Skeletal muscle cell (primary cell): ENCODE measurements at regions not wholly inside any gene's neighbourhood (a gene's known extent, or its start where the extent isn't known, plus 50 kb on each side); places are given as distances from the start of the nearest gene placed in this dataset.
"Not testable (repeated sequence)": the region's sequence is repeated elsewhere in the genome, so short reads cannot be mapped to it uniquely, and the experiment has no call there.

Source experiments
- DNase-seq: peaks from one replicate; pipeline ENCODE4 v3.0.0-alpha.2; 2010; ENCODE audit warnings: low read depth
- H3K4me3 ChIP-seq: 2 replicates; pipeline ENCODE4 v1.5.1; 2011; ENCODE audit warnings: low read depth, mild to moderate bottlenecking, control low read depth, low read length, moderate library complexity

DNA sequence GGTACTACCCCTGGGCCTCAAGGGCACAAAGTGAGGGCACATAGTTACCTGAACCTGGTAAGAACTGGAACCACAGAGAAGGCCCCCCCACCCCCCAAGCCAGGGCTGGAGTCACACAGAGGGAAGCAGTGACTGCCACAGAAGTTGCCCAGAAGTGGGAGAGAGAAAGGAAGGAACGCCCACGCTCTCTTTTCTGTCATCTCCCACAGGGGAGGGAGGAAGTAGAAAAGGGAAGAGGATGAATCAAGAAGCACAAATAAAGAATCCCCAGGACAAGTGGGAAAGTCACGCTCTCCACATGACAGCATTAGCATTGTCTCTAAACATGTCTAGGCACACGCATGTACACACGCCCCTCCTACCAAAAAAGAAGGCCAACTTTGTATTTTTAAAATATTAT is 114.7 kb upstream of the FRMD4B start:
- H3K4me3 ChIP-seq = no peak overlapping the region
- DNase-seq = no peak

DNA sequence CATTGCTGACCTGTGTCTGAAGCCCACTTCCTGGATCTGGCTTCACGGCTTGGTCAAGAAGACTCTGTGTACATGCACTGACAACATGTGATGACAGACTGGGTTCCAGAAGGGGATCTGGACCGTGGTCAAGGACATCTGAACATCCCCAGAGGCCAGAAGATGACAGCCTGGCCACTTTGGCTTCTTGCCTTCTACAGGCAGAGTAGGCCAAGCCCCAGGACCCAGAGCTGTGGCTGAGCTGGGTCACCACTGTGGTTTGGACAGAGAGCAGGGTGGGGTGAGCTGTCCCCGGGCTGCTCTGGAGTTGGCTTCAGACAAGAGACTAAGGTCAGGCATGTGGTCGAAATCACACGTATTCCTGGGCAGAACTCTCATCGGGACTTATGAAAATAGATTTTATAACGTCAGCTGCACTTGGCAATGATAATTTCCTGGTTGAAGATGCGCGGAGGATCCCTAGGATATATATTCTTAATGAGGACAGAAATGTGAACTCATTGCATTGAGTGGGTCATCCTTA is 114.1 kb upstream of the FRMD4B start:
- peak; percentile 37 for DNase-seq
- H3K4me3 ChIP-seq = no peak overlapping the region

GRCh38 chr3:69499422-69499821 is 113.5 kb upstream of the FRMD4B start:
- H3K4me3 ChIP-seq = no peak overlapping the region
- DNase-seq = no peak

DNA sequence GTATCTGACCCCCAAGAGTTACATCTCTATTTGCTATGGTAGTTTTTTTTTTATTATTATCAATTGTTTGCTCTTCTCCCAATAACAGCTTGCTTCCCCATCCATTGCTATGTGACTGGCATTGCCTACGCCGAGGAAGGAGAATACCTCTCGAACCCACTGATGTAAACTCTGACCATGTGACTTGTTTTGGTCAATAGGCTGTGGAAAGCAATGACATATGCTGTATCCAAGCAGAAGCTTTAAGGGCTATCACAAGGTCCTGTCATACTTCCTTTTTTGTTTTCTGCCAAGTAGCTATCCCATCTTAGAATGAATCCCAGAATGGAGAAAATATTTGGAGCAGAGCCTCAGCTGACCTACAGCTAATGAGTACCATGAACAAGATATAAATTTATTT is 111.0 kb upstream of the FRMD4B start:
- DNase-seq = no peak

GRCh38 chr3:69494185-69494584 is 108.3 kb upstream of the FRMD4B start:
- DNase-seq = no peak
- no peak overlapping the region for H3K4me3 ChIP-seq

More for the DNA sequence above, 111.0 kb upstream of the FRMD4B start:
- H3K4me3 ChIP-seq = no peak overlapping the region

GRCh38 chr3:69493157-69493556 is 107.3 kb upstream of the FRMD4B start:
- no peak for DNase-seq
- H3K4me3 ChIP-seq = no peak overlapping the region

GRCh38 chr3:69491975-69492374 is 106.1 kb upstream of the FRMD4B start:
- no peak overlapping the region for H3K4me3 ChIP-seq
- no peak for DNase-seq

DNA sequence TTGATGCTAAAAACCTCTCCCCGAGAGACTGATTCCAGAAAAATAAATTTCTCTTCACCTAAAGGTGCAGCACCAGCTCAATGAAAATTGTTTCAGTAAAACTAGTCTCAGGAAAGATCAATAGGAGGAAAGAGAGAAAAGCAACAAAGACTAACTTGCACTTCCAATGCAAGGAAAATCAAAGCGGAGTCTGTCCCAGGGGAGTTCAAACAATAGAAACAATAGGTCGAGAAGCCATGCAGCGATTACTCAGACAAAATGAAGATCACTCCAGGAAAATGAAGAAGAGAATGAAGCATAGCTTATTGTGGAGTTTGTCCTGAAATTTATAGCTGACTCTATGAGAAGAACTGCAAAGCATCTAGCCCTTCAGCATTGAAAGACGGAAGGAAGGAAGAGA is 105.1 kb upstream of the FRMD4B start:
- no peak for DNase-seq
- H3K4me3 ChIP-seq = no peak overlapping the region

GRCh38 chr3:69490235-69490634 is 104.3 kb upstream of the FRMD4B start:
- no peak overlapping the region for H3K4me3 ChIP-seq
- no peak for DNase-seq

GRCh38 chr3:69488026-69488425 is 102.1 kb upstream of the FRMD4B start:
- no peak overlapping the region for H3K4me3 ChIP-seq
- no peak for DNase-seq

DNA sequence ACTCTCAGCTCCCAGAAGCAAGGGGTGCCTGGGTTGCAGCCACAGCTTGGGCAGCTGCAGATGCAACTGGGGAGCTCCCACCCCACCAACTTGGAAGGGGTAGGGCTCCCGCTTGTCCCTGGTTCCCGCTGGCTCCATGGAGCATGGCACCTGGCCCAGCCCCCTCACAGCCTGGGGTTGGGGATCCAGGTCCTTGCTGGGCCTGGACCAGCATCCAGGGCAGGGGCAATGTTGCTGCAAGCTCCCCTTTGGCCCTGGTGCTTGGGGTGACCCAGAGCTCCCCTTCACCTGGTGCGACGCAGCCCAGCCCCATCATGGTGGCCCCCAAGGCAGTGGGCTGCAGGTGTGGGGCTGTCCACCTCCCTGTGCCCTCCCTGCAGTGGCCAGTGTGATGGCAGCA is 99.6 kb upstream of the FRMD4B start:
- no peak for DNase-seq
- no peak overlapping the region for H3K4me3 ChIP-seq

GRCh38 chr3:69484507-69485393 is 98.9 kb upstream of the FRMD4B start:
- no peak overlapping the region for H3K4me3 ChIP-seq
- no peak for DNase-seq

DNA sequence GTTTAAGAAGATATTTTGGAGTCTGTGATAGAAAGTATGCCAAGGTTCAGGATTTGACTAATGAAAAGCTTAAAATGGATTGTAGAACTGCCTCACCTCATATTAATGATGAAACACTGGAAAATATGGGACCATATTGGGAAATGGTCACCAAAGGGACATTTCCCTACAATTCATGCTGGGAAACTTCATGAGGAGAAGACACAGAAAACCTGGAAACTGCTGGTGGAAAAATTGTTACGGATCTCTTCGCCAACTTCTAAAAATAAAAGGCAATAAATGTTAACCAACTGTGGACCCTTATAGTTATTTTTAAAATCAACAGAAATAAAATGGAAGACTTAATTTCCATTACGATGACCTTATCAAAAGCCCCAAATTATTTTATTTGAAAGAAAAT is 97.6 kb upstream of the FRMD4B start:
- DNase-seq = no peak
- H3K4me3 ChIP-seq = no peak overlapping the region

DNA sequence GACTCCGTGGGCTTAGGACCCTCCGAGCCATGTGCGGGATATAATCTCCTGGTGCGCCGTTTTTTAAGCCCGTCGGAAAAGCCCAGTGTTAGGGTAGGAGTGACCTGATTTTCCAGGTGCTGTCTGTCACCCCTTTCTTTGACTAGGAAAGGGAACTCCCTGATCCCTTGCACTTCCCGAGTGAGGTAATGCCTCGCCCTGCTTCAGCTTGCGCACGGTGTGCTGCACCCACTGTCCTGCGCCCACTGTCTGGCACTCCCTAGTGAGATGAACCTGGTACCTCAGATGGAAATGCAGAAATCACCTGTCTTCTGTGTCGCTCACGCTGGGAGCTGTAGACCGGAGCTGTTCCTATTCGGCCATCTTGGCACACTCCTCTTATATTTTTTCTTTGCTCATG is 95.1 kb upstream of the FRMD4B start:
- DNase-seq, H3K4me3 ChIP-seq: not testable (repeated sequence)

GRCh38 chr3:69474186-69474585 is 88.3 kb upstream of the FRMD4B start:
- no peak overlapping the region for H3K4me3 ChIP-seq
- DNase-seq = no peak

DNA sequence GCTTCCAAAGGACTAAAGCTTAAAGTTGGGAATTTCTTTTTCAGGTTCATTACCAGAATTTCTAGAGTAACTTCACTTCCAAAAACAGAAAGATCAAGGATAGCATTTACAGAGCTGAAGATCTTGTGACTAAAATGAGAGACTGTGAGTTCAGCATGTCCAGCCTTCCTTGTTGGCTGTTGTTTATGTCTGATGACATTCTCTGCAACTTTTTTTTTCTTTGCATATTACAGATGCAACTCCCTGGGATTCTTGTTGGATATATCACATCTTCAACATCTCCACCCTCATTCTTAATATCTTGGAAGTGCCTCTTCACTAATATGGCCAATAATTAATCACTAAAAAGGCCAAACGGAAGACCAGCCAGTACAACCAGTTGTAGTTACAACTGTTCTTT is 86.2 kb upstream of the FRMD4B start:
- H3K4me3 ChIP-seq = no peak overlapping the region
- no peak for DNase-seq

DNA sequence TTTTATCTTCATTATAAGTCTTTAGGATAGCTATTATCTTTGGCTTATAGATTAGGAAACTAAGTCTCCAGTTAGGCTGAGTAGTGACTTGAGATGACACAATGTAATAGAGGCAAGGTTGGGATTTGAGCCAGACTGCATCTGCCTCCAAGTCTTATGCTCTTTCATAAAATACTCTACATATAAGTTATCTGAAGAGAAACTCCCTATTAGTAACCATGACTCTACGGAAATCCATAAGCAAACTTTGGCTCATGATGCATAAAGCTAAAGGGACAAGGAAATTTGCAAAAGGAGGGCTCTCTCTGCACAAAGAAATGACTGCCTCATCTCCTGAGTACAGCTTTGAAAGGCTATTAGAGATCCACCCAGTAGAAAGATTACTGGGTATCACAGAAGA is 77.6 kb upstream of the FRMD4B start:
- H3K4me3 ChIP-seq = no peak overlapping the region
- no peak for DNase-seq

DNA sequence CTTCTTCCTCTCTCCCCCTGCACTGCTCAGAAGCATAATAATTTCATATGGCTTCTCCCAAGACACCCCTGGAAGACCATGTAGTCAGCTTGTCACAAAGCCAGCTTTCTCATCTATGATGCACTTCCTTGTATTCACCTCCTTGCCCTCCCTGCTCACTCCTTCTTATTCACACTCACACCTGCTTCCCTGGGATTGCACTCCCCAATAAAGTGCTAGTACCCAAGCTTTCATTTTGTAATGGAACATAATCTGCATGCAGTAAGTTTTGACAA is 76.9 kb upstream of the FRMD4B start:
- H3K4me3 ChIP-seq = no peak overlapping the region
- no peak for DNase-seq

- no peak overlapping the region for H3K4me3 ChIP-seq
- DNase-seq = no peak
Measured at GRCh38 chr3:69462022-69462825, 76.3 kb upstream of the FRMD4B start.

GRCh38 chr3:69460034-69460433 is 74.1 kb upstream of the FRMD4B start:
- DNase-seq = no peak
- no peak overlapping the region for H3K4me3 ChIP-seq
